IMR-90 (cell line): ENCODE measurements at regions not wholly inside any gene's neighbourhood (a gene's known extent, or its start where the extent isn't known, plus 50 kb on each side); places are given as distances from the start of the nearest gene placed in this dataset.
A peak's percentile ranks its signal among the peaks of the same experiment; 100 is the strongest.

Experiments
- ATAC-seq: fragments of 200-7000 bp; cut with Tn5 transposase; 2 replicates; pipeline ENCODE4 v1.9.1; 2020; ENCODE audit warnings: low read depth, mild to moderate bottlenecking, moderate library complexity
- BruUV-seq: library from RNA; stranded (reverse); fragments of 400-500 nt; replicated peaks from 2 replicates; lab custom pipeline; 2021; lab: Mats Ljungman, UMichigan
- CTCF ChIA-PET: fragments of 300-600 bp; formaldehyde crosslinking; extraction: SDS; loops from one replicate; lab custom pipeline; 2021; ENCODE audit warnings: antibody characterized with exemption; lab: Yijun Ruan, JAX
- POLR2A ChIA-PET: fragments of 300-600 bp; sonication (Branson Sonifier 250); formaldehyde crosslinking; loops from one replicate; lab custom pipeline; 2022; ENCODE audit warnings: antibody characterized with exemption; ENCODE audit not compliant: unreplicated experiment; lab: Charles Lee
- DNase-seq: peaks from one replicate; pipeline ENCODE4 v3.0.0; 2013
- H2AFZ ChIP-seq: replicated peaks from 2 replicates; pipeline ENCODE3; 2013; ENCODE audit warnings: low read length, mild to moderate bottlenecking; ENCODE audit not compliant: poor library complexity
- H2AK5ac ChIP-seq: 2 replicates; pipeline ENCODE4 v1.6.1; 2013; ENCODE audit warnings: low read depth, low read length, inconsistent platforms
- H2AK9ac ChIP-seq: replicated peaks from 2 replicates; pipeline ENCODE3; 2013; ENCODE audit warnings: mild to moderate bottlenecking, low read depth, low read length, moderate library complexity; ENCODE audit not compliant: poor library complexity
- H2BK120ac ChIP-seq: 2 replicates; pipeline ENCODE4 v1.6.1; 2013; ENCODE audit warnings: low read depth, low read length, inconsistent platforms
- H2BK15ac ChIP-seq: 3 replicates; pipeline ENCODE4 v1.6.1; 2013; ENCODE audit warnings: low read depth, low read length, inconsistent platforms
- H2BK20ac ChIP-seq: 2 replicates; pipeline ENCODE4 v1.6.1; 2013; ENCODE audit warnings: low read depth, mild to moderate bottlenecking, inconsistent platforms, low read length, moderate library complexity
- H2BK5ac ChIP-seq: 2 replicates; pipeline ENCODE4 v1.6.1; 2013; ENCODE audit warnings: mild to moderate bottlenecking, low read depth, low read length, inconsistent platforms; ENCODE audit not compliant: poor library complexity, severe bottlenecking
- H3K14ac ChIP-seq: replicated peaks from 2 replicates; pipeline ENCODE4 v1.6.1; 2013; ENCODE audit warnings: low read depth, low read length, inconsistent platforms
- H3K18ac ChIP-seq: 2 replicates; pipeline ENCODE4 v1.6.1; 2013; ENCODE audit warnings: low read depth, low read length, control low read depth
- H3K23ac ChIP-seq: 2 replicates; pipeline ENCODE4 v1.6.1; 2013; ENCODE audit warnings: low read depth, low read length, inconsistent platforms
- H3K27ac ChIP-seq: 2 replicates; pipeline ENCODE4 v1.5.1; 2013; ENCODE audit warnings: mild to moderate bottlenecking, control low read depth, low read length; ENCODE audit not compliant: insufficient read depth
- H3K27me3 ChIP-seq: 2 replicates; pipeline ENCODE4 v1.6.1; 2013; ENCODE audit warnings: low read length; ENCODE audit not compliant: control insufficient read depth, insufficient read depth
- H3K36me3 ChIP-seq: 2 replicates; pipeline ENCODE4 v1.6.1; 2013; ENCODE audit warnings: low read length, mixed read lengths; ENCODE audit not compliant: control insufficient read depth, insufficient read depth
- H3K4ac ChIP-seq: 2 replicates; pipeline ENCODE4 v1.6.1; 2013; ENCODE audit warnings: low read depth, low read length, inconsistent platforms
- H3K4me1 ChIP-seq: 2 replicates; pipeline ENCODE4 v1.6.1; 2013; ENCODE audit warnings: low read length, mixed read lengths; ENCODE audit not compliant: control insufficient read depth, insufficient read depth
- H3K4me2 ChIP-seq: 2 replicates; pipeline ENCODE4 v1.6.1; 2013; ENCODE audit warnings: low read depth, mild to moderate bottlenecking, control low read depth, low read length, moderate library complexity
- H3K4me3 ChIP-seq: 2 replicates; pipeline ENCODE4 v1.5.1; 2013; ENCODE audit warnings: low read depth, mild to moderate bottlenecking, control low read depth, low read length, moderate library complexity; ENCODE audit not compliant: insufficient read depth
- H3K56ac ChIP-seq: 2 replicates; pipeline ENCODE4 v1.6.1; 2013; ENCODE audit warnings: low read length, inconsistent platforms; ENCODE audit not compliant: insufficient read depth; ENCODE audit errors: extremely low read depth
- H3K79me1 ChIP-seq, 2 experiments: 2 replicates each; pipeline ENCODE4 v1.6.1; 2013; ENCODE audit warnings: low read length in 2 of 2, inconsistent platforms in 1 of 2, low read depth in 1 of 2
- H3K9ac ChIP-seq: 2 replicates; pipeline ENCODE4 v1.6.1; 2013; ENCODE audit warnings: low read depth, low read length, control low read depth
- H3K9me1 ChIP-seq: 2 replicates; pipeline ENCODE4 v1.6.1; 2013; ENCODE audit warnings: low read length, inconsistent platforms; ENCODE audit not compliant: insufficient read depth
- H3K9me3 ChIP-seq: 2 replicates; pipeline ENCODE4 v1.6.1; 2013; ENCODE audit warnings: low read length; ENCODE audit not compliant: control insufficient read depth, insufficient read depth
- H4K20me1 ChIP-seq: 2 replicates; pipeline ENCODE4 v1.6.1; 2013; ENCODE audit warnings: low read length, inconsistent platforms; ENCODE audit not compliant: insufficient read depth
- H4K5ac ChIP-seq: 2 replicates; pipeline ENCODE4 v1.6.1; 2013; ENCODE audit warnings: mild to moderate bottlenecking, low read depth, low read length, control low read depth
- H4K8ac ChIP-seq, 2 experiments: 2 replicates each; pipeline ENCODE4 v1.6.1; 2013; ENCODE audit warnings: low read depth in 2 of 2, low read length in 2 of 2, control low read depth in 1 of 2, inconsistent platforms in 1 of 2
- H4K91ac ChIP-seq: 2 replicates; pipeline ENCODE4 v1.6.1; 2013; ENCODE audit warnings: low read depth, low read length, inconsistent platforms; ENCODE audit not compliant: insufficient read depth
- BHLHE40 ChIP-seq: fragments of 150-350 bp; IDR thresholded peaks from 2 replicates; pipeline ENCODE4 v1.6.1; 2016; ENCODE audit warnings: mild to moderate bottlenecking, low read depth, low read length
- CTCF ChIP-seq: conservative IDR thresholded peaks from 2 replicates; pipeline ENCODE4 v1.5.1; 2012; ENCODE audit warnings: mild to moderate bottlenecking, low read depth, low read length, improper control_type of control experiment
- MAFK ChIP-seq: IDR thresholded peaks from 2 replicates; pipeline ENCODE4 v1.6.1; 2012; ENCODE audit warnings: low read depth, low read length, improper control_type of control experiment
- MXI1 ChIP-seq: IDR thresholded peaks from 2 replicates; pipeline ENCODE4 v1.6.1; 2012; ENCODE audit warnings: low read depth, mild to moderate bottlenecking, low read length, moderate library complexity, borderline replicate concordance
- NFE2L2 ChIP-seq: fragments of 150-350 bp; IDR thresholded peaks from 2 replicates; pipeline ENCODE4 v1.6.1; 2016; ENCODE audit warnings: low read depth, mild to moderate bottlenecking, low read length
- POLR2A ChIP-seq: IDR thresholded peaks from 2 replicates; pipeline ENCODE4 v1.6.1; 2012; ENCODE audit warnings: mild to moderate bottlenecking, low read depth, low read length
- RCOR1 ChIP-seq: IDR thresholded peaks from 2 replicates; pipeline ENCODE4 v1.6.1; 2012; ENCODE audit warnings: mild to moderate bottlenecking, low read length, improper control_type of control experiment; ENCODE audit not compliant: insufficient replicate concordance
- RFX5 ChIP-seq: IDR thresholded peaks from 2 replicates; pipeline ENCODE4 v1.8.0; 2012; ENCODE audit warnings: low read depth, mild to moderate bottlenecking, low read length, moderate library complexity
- SMC3 ChIP-seq: fragments of 150-350 bp; IDR thresholded peaks from 2 replicates; pipeline ENCODE4 v1.6.1; 2016; ENCODE audit warnings: low read depth, mild to moderate bottlenecking, antibody characterized with exemption, low read length, moderate library complexity
- dilution Hi-C: fragments of 300-500 bp; cut with HindIII; formaldehyde crosslinking; loops from one replicate; pipeline ENCODE4 v1.14.3; 2018; ENCODE audit warnings: low sequenced_read_pairs; ENCODE audit not compliant: unreplicated experiment
- in situ Hi-C: fragments of 300-500 bp; cut with MboI; formaldehyde crosslinking; loops from 3 replicates; pipeline ENCODE4 v1.14.3; 2019; ENCODE audit warnings: low sequenced_read_pairs, inconsistent platforms, mixed read lengths
- intact Hi-C: fragments of 100-400 bp; cut with micrococcal nuclease; formaldehyde crosslinking; loops from 2 replicates; pipeline ENCODE4 v1.10.0; 2022

GRCh38 chr2:56478027-56478426 lies 294.2 kb downstream of the CCDC85A start:
- no peaks in the 10 kb centered on the region for H3K79me1 ChIP-seq
- no peaks in the 10 kb centered on the region for H4K20me1 ChIP-seq
- ATAC-seq: no peak
- H4K8ac ChIP-seq: no peak overlapping the region
- no peaks in the 10 kb centered on the region for H3K4me1 ChIP-seq
- no peak overlapping the region for H2BK120ac ChIP-seq
- H3K9me1 ChIP-seq: no peaks in the 10 kb centered on the region
- H2BK5ac ChIP-seq: no peak overlapping the region
- H3K27ac ChIP-seq: no peak overlapping the region
- no peaks in the 10 kb centered on the region for H3K36me3 ChIP-seq
- H2AK5ac ChIP-seq: no peak overlapping the region
- no peaks in the 10 kb centered on the region for H3K27me3 ChIP-seq
- no peak for TF ChIP-seq POLR2A
- no peak for TF ChIP-seq RCOR1
- TF ChIP-seq RFX5: no peak
- TF ChIP-seq MAFK: peak; percentile 45; the same call in 1 of the 2 replicates
- TF ChIP-seq CTCF: no peak
- TF ChIP-seq NFE2L2: no peak
- no peak for TF ChIP-seq SMC3
- no peak for TF ChIP-seq MXI1
- no peak for TF ChIP-seq BHLHE40
- DNase-seq: no peak
- no peak overlapping the region for H3K9ac ChIP-seq
- H3K4ac ChIP-seq: no peak overlapping the region
- ChIA-PET CTCF (no interaction called here), POLR2A (no interaction called here)
- H3K14ac ChIP-seq: no peak overlapping the region
- H3K18ac ChIP-seq: no peak overlapping the region
- H3K4me2 ChIP-seq: no peak overlapping the region
- H3K56ac ChIP-seq: no peak overlapping the region
- H2BK20ac ChIP-seq: no peak overlapping the region
- dilution Hi-C loops: no loop called here
- no TSS peak for BruUV-seq
- in situ Hi-C loops: no loop called here
- no peak overlapping the region for H4K5ac ChIP-seq
- no peak overlapping the region for H2BK15ac ChIP-seq
- H3K4me3 ChIP-seq: no peak overlapping the region
- H2AFZ ChIP-seq: no peak overlapping the region
- intact Hi-C loops: no loop called here
- no peak overlapping the region for H4K91ac ChIP-seq
- H3K23ac ChIP-seq: no peak overlapping the region
- H3K9me3 ChIP-seq: peaks cover 6% of the 10 kb centered on the region; the same call in 1 of the 2 replicates
- H2AK9ac ChIP-seq: no peak overlapping the region
